ENCODE measurements at regions not wholly inside any gene's neighbourhood (a gene's known extent, or its start where the extent isn't known, plus 50 kb on each side); places are given as distances from the start of the nearest gene placed in this dataset.

GRCh38 chr5:31120642-31120948 is 72.9 kb upstream of the CDH6 start:
- Histone ChIP-seq H3K27ac (ENCODE audit: insufficient read depth, low read length) (no peak overlapping the region), H3K27me3 (ENCODE audit: control insufficient read depth, insufficient read depth, low read length) (no peaks in the 10 kb centered on the region), H2AFZ (ENCODE audit: low read length) (no peak overlapping the region), H3K36me3 (ENCODE audit: control insufficient read depth, insufficient read depth, low read length) (no peaks in the 10 kb centered on the region), H3K79me2 (ENCODE audit: control insufficient read depth, insufficient read depth, low read length) (no peaks in the 10 kb centered on the region), H3K4me1 (ENCODE audit: control insufficient read depth, extremely low read depth, insufficient read depth, low read length) (peaks cover 2% of the 10 kb centered on the region), H4K20me1 (ENCODE audit: control insufficient read depth, extremely low read depth, insufficient read depth, low read length) (no peaks in the 10 kb centered on the region), H3K4me2 (ENCODE audit: extremely low read depth, insufficient read depth, low read length) (no peak overlapping the region), H3K9me3 (ENCODE audit: control insufficient read depth, insufficient read depth, low read depth, low read length) (no peaks in the 10 kb centered on the region), H3K9ac (ENCODE audit: insufficient read depth, low read length) (no peak overlapping the region), H3K4me3 (replicated peaks in 1 of 4; ENCODE audit: control extremely low read depth in 1 of 4, insufficient read depth in 1 of 4, low read depth in 3 of 4, low read length in 4 of 4) (no peak overlapping the region)
- DNase-seq (ENCODE audit: low read depth in 2 of 2), result no peak
- no peak for TF ChIP-seq EZH2 (IDR thresholded peaks at IDR 0.05; ENCODE audit: low read length, missing control alignments)

- H3K4me3 ChIP-seq (replicated peaks in 1 of 4; ENCODE audit: control extremely low read depth in 1 of 4, insufficient read depth in 1 of 4, low read depth in 3 of 4, low read length in 4 of 4), result no peak overlapping the region
- H3K9ac ChIP-seq (ENCODE audit: insufficient read depth, low read length), result no peak overlapping the region
- H3K9me3 ChIP-seq (ENCODE audit: control insufficient read depth, insufficient read depth, low read depth, low read length), result no peaks in the 10 kb centered on the region
- no peak overlapping the region for H3K27ac ChIP-seq (ENCODE audit: insufficient read depth, low read length)
- H3K79me2 ChIP-seq (ENCODE audit: control insufficient read depth, insufficient read depth, low read length), result no peaks in the 10 kb centered on the region
- H3K36me3 ChIP-seq (ENCODE audit: control insufficient read depth, insufficient read depth, low read length), result no peaks in the 10 kb centered on the region
- peak in 1 of 2 donors; percentile 68 for DNase-seq (ENCODE audit: low read depth in 2 of 2)
- H3K4me1 ChIP-seq (ENCODE audit: control insufficient read depth, extremely low read depth, insufficient read depth, low read length), result peaks cover 2% of the 10 kb centered on the region
- TF ChIP-seq, protein P1, sequence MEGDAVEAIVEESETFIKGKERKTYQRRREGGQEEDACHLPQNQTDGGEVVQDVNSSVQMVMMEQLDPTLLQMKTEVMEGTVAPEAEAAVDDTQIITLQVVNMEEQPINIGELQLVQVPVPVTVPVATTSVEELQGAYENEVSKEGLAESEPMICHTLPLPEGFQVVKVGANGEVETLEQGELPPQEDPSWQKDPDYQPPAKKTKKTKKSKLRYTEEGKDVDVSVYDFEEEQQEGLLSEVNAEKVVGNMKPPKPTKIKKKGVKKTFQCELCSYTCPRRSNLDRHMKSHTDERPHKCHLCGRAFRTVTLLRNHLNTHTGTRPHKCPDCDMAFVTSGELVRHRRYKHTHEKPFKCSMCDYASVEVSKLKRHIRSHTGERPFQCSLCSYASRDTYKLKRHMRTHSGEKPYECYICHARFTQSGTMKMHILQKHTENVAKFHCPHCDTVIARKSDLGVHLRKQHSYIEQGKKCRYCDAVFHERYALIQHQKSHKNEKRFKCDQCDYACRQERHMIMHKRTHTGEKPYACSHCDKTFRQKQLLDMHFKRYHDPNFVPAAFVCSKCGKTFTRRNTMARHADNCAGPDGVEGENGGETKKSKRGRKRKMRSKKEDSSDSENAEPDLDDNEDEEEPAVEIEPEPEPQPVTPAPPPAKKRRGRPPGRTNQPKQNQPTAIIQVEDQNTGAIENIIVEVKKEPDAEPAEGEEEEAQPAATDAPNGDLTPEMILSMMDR (conservative IDR thresholded peaks at IDR 0.05 in 1 of 2, IDR thresholded peaks at IDR 0.05 in 1 of 2; ENCODE audit: low read depth in 1 of 2, low read length in 2 of 2), result no peak
- no peak for TF ChIP-seq EZH2 (IDR thresholded peaks at IDR 0.05; ENCODE audit: low read length, missing control alignments)
- no peak overlapping the region for H3K4me2 ChIP-seq (ENCODE audit: extremely low read depth, insufficient read depth, low read length)
- no peaks in the 10 kb centered on the region for H3K27me3 ChIP-seq (ENCODE audit: control insufficient read depth, insufficient read depth, low read length)
- no peaks in the 10 kb centered on the region for H4K20me1 ChIP-seq (ENCODE audit: control insufficient read depth, extremely low read depth, insufficient read depth, low read length)
- H2AFZ ChIP-seq (ENCODE audit: low read length), result no peak overlapping the region
These were observed 73.4 kb upstream of the CDH6 start for GRCh38 chr5:31119938-31120641.

GRCh38 chr5:31116466-31117031 is 76.9 kb upstream of the CDH6 start:
- Histone ChIP-seq H3K27ac (ENCODE audit: insufficient read depth, low read length) (no peak overlapping the region), H3K9ac (ENCODE audit: insufficient read depth, low read length) (no peak overlapping the region), H3K4me1 (ENCODE audit: control insufficient read depth, extremely low read depth, insufficient read depth, low read length) (peaks cover 3% of the 10 kb centered on the region), H3K9me3 (ENCODE audit: control insufficient read depth, insufficient read depth, low read depth, low read length) (no peaks in the 10 kb centered on the region), H3K4me2 (ENCODE audit: extremely low read depth, insufficient read depth, low read length) (no peak overlapping the region), H3K79me2 (ENCODE audit: control insufficient read depth, insufficient read depth, low read length) (no peaks in the 10 kb centered on the region), H3K36me3 (ENCODE audit: control insufficient read depth, insufficient read depth, low read length) (no peaks in the 10 kb centered on the region), H2AFZ (ENCODE audit: low read length) (no peak overlapping the region), H4K20me1 (ENCODE audit: control insufficient read depth, extremely low read depth, insufficient read depth, low read length) (no peaks in the 10 kb centered on the region), H3K27me3 (ENCODE audit: control insufficient read depth, insufficient read depth, low read length) (no peaks in the 10 kb centered on the region), H3K4me3 (replicated peaks in 1 of 4; ENCODE audit: control extremely low read depth in 1 of 4, insufficient read depth in 1 of 4, low read depth in 3 of 4, low read length in 4 of 4) (no peak overlapping the region)
- TF ChIP-seq EZH2 (IDR thresholded peaks at IDR 0.05; ENCODE audit: low read length, missing control alignments), result no peak
- TF ChIP-seq, protein P1 (conservative IDR thresholded peaks at IDR 0.05 in 1 of 2, IDR thresholded peaks at IDR 0.05 in 1 of 2; ENCODE audit: low read depth in 1 of 2, low read length in 2 of 2), result no peak
- DNase-seq (ENCODE audit: low read depth in 2 of 2), result no peak

All from fibroblast of lung (primary cell).